HEK293T (cell line): ENCODE measurements at regions not wholly inside any gene's neighbourhood (a gene's known extent, or its start where the extent isn't known, plus 50 kb on each side); places are given as distances from the start of the nearest gene placed in this dataset.

Experiments used
- CTCF ChIA-PET: fragments of 350-600 bp; formaldehyde crosslinking; extraction: SDS; loops from one replicate; lab custom pipeline; 2021; ENCODE audit warnings: antibody characterized with exemption, inconsistent platforms; lab: Yijun Ruan, JAX
- POLR2A ChIA-PET: fragments of 350-600 bp; formaldehyde crosslinking; extraction: SDS; loops from one replicate; lab custom pipeline; 2020; ENCODE audit warnings: antibody characterized with exemption, inconsistent platforms; lab: Yijun Ruan, JAX
- DNase-seq: peaks from one replicate; pipeline ENCODE4 v3.0.0; 2012; ENCODE audit warnings: mixed read lengths; ENCODE audit errors: extremely low spot score
- ARNT ChIP-seq: fragments of 450-650 bp; IDR thresholded peaks from 2 replicates; pipeline ENCODE4 v1.6.1; 2017; ENCODE audit warnings: mild to moderate bottlenecking
- BHLHE40 ChIP-seq: fragments of 450-650 bp; IDR thresholded peaks from 2 replicates; pipeline ENCODE4 v1.6.1; 2016; ENCODE audit warnings: mild to moderate bottlenecking, moderate library complexity, borderline replicate concordance
- CTBP1 ChIP-seq: fragments of 450-650 bp; IDR thresholded peaks from 2 replicates; pipeline ENCODE4 v1.6.1; 2016; ENCODE audit warnings: borderline replicate concordance
- ELF4 ChIP-seq: fragments of 450-650 bp; IDR thresholded peaks from 2 replicates; pipeline ENCODE4 v1.6.1; 2017; ENCODE audit warnings: antibody characterized with exemption
- FOXA1 ChIP-seq: fragments of 450-650 bp; IDR thresholded peaks from 2 replicates; pipeline ENCODE4 v1.6.1; 2016; ENCODE audit warnings: mild to moderate bottlenecking
- FOXK2 ChIP-seq: fragments of 450-650 bp; IDR thresholded peaks from 2 replicates; pipeline ENCODE4 v1.6.1; 2016; ENCODE audit warnings: mild to moderate bottlenecking
- FOXM1 ChIP-seq: fragments of 450-650 bp; IDR thresholded peaks from 2 replicates; pipeline ENCODE4 v1.6.1; 2017; ENCODE audit warnings: mild to moderate bottlenecking, borderline replicate concordance
- HDGF ChIP-seq: fragments of 450-650 bp; IDR thresholded peaks from 2 replicates; pipeline ENCODE4 v1.6.1; 2017; ENCODE audit warnings: antibody characterized with exemption, borderline replicate concordance
- L3MBTL2 ChIP-seq: fragments of 450-650 bp; conservative IDR thresholded peaks from 2 replicates; pipeline ENCODE4 v1.6.1; 2016; ENCODE audit warnings: mild to moderate bottlenecking
- LEF1 ChIP-seq: fragments of 450-650 bp; IDR thresholded peaks from 2 replicates; pipeline ENCODE4 v1.6.1; 2017; ENCODE audit warnings: mild to moderate bottlenecking, borderline replicate concordance
- NFRKB ChIP-seq: fragments of 450-650 bp; IDR thresholded peaks from 2 replicates; pipeline ENCODE4 v1.6.1; 2016; ENCODE audit warnings: mild to moderate bottlenecking, moderate library complexity
- PKNOX1 ChIP-seq: fragments of 450-650 bp; IDR thresholded peaks from 2 replicates; pipeline ENCODE4 v1.6.1; 2016
- SP1 ChIP-seq: fragments of 450-650 bp; IDR thresholded peaks from 2 replicates; pipeline ENCODE4 v1.6.1; 2017
- SUZ12 ChIP-seq: fragments of 450-650 bp; IDR thresholded peaks from 2 replicates; pipeline ENCODE4 v1.6.1; 2016; ENCODE audit warnings: mild to moderate bottlenecking
- TARDBP ChIP-seq: fragments of 450-650 bp; IDR thresholded peaks from 2 replicates; pipeline ENCODE4 v1.6.1; 2016
- ZNF384 ChIP-seq: fragments of 450-650 bp; IDR thresholded peaks from 2 replicates; pipeline ENCODE4 v1.6.1; 2016

DNA sequence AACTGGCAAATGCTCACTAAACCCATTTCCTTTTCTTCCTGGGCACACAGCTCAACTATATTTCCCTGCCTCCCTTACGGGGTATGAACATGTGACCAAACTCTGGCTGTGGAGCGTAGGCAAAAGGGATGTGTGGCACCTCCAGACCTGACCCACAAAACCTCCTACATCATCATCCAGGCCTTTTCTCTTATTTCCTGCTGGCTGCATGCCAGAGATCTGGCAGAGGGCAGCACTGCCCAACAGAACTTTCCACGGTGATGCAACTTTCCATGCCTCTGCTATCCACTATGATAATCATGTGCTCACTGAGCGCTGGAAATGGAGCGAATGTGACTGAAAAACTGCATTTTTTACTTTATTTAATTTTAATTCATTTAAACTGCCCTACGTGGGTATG is 99.6 kb upstream of the CACNA1E start:
- ChIA-PET POLR2A (no interaction called here), CTCF (no interaction called here)
- TF ChIP-seq ELF4 (no peak), BHLHE40 (no peak), ZNF384 (no peak), ARNT (no peak), FOXK2 (no peak), TARDBP (no peak), PKNOX1 (no peak), LEF1 (no peak), L3MBTL2 (no peak), NFRKB (no peak), FOXA1 (no peak), SUZ12 (no peak)
- DNase-seq = no peak

- ChIA-PET POLR2A (no interaction called here), CTCF (no interaction called here)
Measured at GRCh38 chr1:181386340-181386739, 97.0 kb upstream of the CACNA1E start.

GRCh38 chr1:181386951-181387350 is 96.4 kb upstream of the CACNA1E start:
- CTCF ChIA-PET = interaction anchor here (0.6 kb wide), 1 partner anchor 279 kb away, joined by 4 read pairs; no protein-coding TSS in a partner anchor
- POLR2A ChIA-PET = no interaction called here
- DNase-seq = no peak

More at GRCh38 chr1:181386340-181386739, 97.0 kb upstream of the CACNA1E start:
- no peak for DNase-seq
- TF ChIP-seq TARDBP (no peak), ZNF384 (no peak), SUZ12 (no peak), PKNOX1 (no peak)

GRCh38 chr1:181387702-181388101 is 95.6 kb upstream of the CACNA1E start:
- ChIA-PET POLR2A (no interaction called here), CTCF (interaction anchor here (0.6 kb wide), 1 partner anchor 279 kb away, joined by 4 read pairs; no protein-coding TSS in a partner anchor)
- no peak for TF ChIP-seq HDGF
- TF ChIP-seq FOXM1 = no peak
- TF ChIP-seq CTBP1 = no peak
- no peak for TF ChIP-seq FOXA1
- TF ChIP-seq TARDBP = no peak
- no peak for TF ChIP-seq FOXK2
- TF ChIP-seq PKNOX1 = no peak
- no peak for TF ChIP-seq ELF4
- TF ChIP-seq ZNF384 = no peak
- TF ChIP-seq SUZ12 = no peak
- no peak for TF ChIP-seq SP1
- TF ChIP-seq ARNT = no peak
- no peak for TF ChIP-seq NFRKB
- TF ChIP-seq BHLHE40 = no peak
- no peak for TF ChIP-seq LEF1
- TF ChIP-seq L3MBTL2 = no peak
- DNase-seq = no peak

More at GRCh38 chr1:181386951-181387350, 96.4 kb upstream of the CACNA1E start:
- no peak for TF ChIP-seq ZNF384
- TF ChIP-seq L3MBTL2 = no peak
- no peak for TF ChIP-seq CTBP1
- no peak for TF ChIP-seq NFRKB
- TF ChIP-seq BHLHE40 = no peak
- TF ChIP-seq TARDBP = no peak

- CTCF ChIA-PET = no interaction called here
- POLR2A ChIA-PET = interaction anchor here (1.2 kb wide), 1 partner anchor 18 kb away, joined by 4 read pairs; no protein-coding TSS in a partner anchor
- no peak for DNase-seq
- 0 out of 2 replicates have a peak, but pooled peaks have one; percentile 29 for TF ChIP-seq PKNOX1
- no peak for TF ChIP-seq HDGF
Measured at GRCh38 chr1:181390410-181391077, 92.8 kb upstream of the CACNA1E start.

DNA sequence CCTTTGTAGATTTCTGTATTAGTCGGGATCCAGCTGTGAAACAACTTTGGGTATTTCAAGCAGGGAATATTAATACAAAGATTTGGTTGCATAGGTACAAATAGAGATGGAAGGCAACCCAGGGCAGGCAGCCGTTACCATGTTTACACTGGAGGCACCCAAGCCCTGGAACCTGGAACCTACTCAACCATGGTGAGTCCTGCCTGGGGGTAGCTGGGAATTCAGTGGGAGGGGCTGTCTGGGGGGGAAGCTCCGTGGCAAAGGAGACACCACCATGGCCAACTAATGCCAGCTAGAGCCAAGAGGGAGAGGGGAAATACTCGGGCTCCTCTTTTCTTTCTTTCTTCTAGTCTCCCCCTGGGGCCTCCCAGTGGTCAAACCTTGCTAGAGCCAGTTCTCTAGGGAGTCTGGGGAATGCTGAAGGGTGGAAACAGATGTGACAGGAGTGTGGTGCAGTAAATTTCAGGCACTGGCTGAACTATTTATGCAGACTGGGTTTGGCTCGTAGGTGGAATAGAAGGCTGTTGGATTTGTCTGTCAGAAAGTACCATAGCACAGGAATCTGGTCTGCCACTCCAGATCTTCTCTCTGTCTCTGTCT is 91.9 kb upstream of the CACNA1E start:
- ChIA-PET POLR2A (interaction anchor here (1.2 kb wide), 1 partner anchor 17 kb away, joined by 4 read pairs; no protein-coding TSS in a partner anchor), CTCF (interaction anchor here (0.6 kb wide), 1 partner anchor 104 kb away, joined by 3 read pairs; no protein-coding TSS in a partner anchor)
- TF ChIP-seq SP1 (no peak), ARNT (no peak), FOXM1 (no peak), FOXK2 (no peak), ELF4 (no peak), BHLHE40 (no peak), FOXA1 (no peak), TARDBP (no peak), CTBP1 (no peak), LEF1 (no peak), PKNOX1 (no peak), SUZ12 (no peak), L3MBTL2 (no peak), ZNF384 (no peak), HDGF (no peak)
- DNase-seq = peak; percentile 51
